GM12878 (cell line): ENCODE measurements at regions not wholly inside any gene's neighbourhood (a gene's known extent, or its start where the extent isn't known, plus 50 kb on each side); places are given as distances from the start of the nearest gene placed in this dataset.

ENCODE experiments used
- ATAC-seq: fragments of 200-7000 bp; cut with Tn5 transposase; 3 replicates; pipeline ENCODE4 v1.9.1; 2020; ENCODE audit warnings: mild to moderate bottlenecking, moderate library complexity
- BruUV-seq: library from RNA; stranded (reverse); fragments of 400-500 nt; replicated peaks from 2 replicates; lab custom pipeline; 2021; lab: Mats Ljungman, UMichigan
- CTCF ChIA-PET: fragments of 300-600 bp; sonication (Branson Sonifier 250); formaldehyde crosslinking; extraction: SDS; loops from one replicate; lab custom pipeline; 2021; ENCODE audit warnings: inconsistent platforms; lab: Yijun Ruan, JAX
- POLR2A ChIA-PET: fragments of 350-600 bp; formaldehyde crosslinking; extraction: SDS; loops from one replicate; lab custom pipeline; 2021; ENCODE audit warnings: inconsistent platforms; lab: Charles Lee
- RAD21 ChIA-PET: fragments of 300-600 bp; sonication (Branson Sonifier 250); formaldehyde crosslinking; loops from one replicate; lab custom pipeline; 2023; ENCODE audit warnings: antibody characterized with exemption; ENCODE audit not compliant: unreplicated experiment; lab: Charles Lee
- SMC1A ChIA-PET: fragments of 300-600 bp; sonication (Branson Sonifier 250); formaldehyde crosslinking; loops from one replicate; lab custom pipeline; 2023; ENCODE audit not compliant: unreplicated experiment, uncharacterized antibody; lab: Charles Lee
- DNase-seq: peaks from one replicate; pipeline ENCODE4 v3.0.0-alpha.2; 2011; ENCODE audit warnings: low read depth, low spot score
- FAIRE-seq: peaks from 3 replicates; lab custom pipeline; 2011; peaks lifted over from hg19 to GRCh38; lab: Jason Lieb, UNC
- H2AFZ ChIP-seq: 2 replicates; pipeline ENCODE4 v1.6.0; 2011; ENCODE audit warnings: low read depth, low read length, control low read depth; ENCODE audit not compliant: control insufficient read depth
- H3K27ac ChIP-seq: 2 replicates; pipeline ENCODE4 v1.5.1; 2011; ENCODE audit warnings: control low read depth; ENCODE audit not compliant: control insufficient read depth, insufficient read depth
- H3K27me3 ChIP-seq, 2 experiments: replicated peaks in 1 of 2; 2 replicates each; pipeline versions ENCODE4 v1.6.0 to v1.6.1; 2011; ENCODE audit warnings: low read length in 1 of 2; ENCODE audit not compliant: control insufficient read depth in 2 of 2, insufficient read depth in 2 of 2
- H3K36me3 ChIP-seq, 2 experiments: 2 replicates each; pipeline ENCODE4 v1.5.1; 2011; ENCODE audit warnings: low read length in 1 of 2; ENCODE audit not compliant: control insufficient read depth in 2 of 2, insufficient read depth in 2 of 2
- H3K4me1 ChIP-seq: 2 replicates; pipeline ENCODE4 v1.6.1; 2011; ENCODE audit warnings: mild to moderate bottlenecking, low read length, moderate library complexity, mixed read lengths; ENCODE audit not compliant: control insufficient read depth, insufficient read depth
- H3K4me2 ChIP-seq: 2 replicates; pipeline ENCODE4 v1.6.0; 2011; ENCODE audit warnings: control low read depth; ENCODE audit not compliant: control insufficient read depth, insufficient read depth
- H3K4me3 ChIP-seq: fragments of 200-600 bp; sonication (generic); 2 replicates; pipeline ENCODE4 v1.5.1; 2016
- H3K79me2 ChIP-seq: 2 replicates; pipeline ENCODE4 v1.6.0; 2011; ENCODE audit warnings: low read length; ENCODE audit not compliant: control insufficient read depth, insufficient read depth
- H3K9ac ChIP-seq: 2 replicates; pipeline ENCODE4 v1.8.0; 2011; ENCODE audit warnings: low read length, control low read depth, mixed read lengths; ENCODE audit not compliant: control insufficient read depth, insufficient read depth
- H3K9me3 ChIP-seq: replicated peaks from 3 replicates; pipeline ENCODE4 v1.5.1; 2011; ENCODE audit warnings: mild to moderate bottlenecking, low read length; ENCODE audit not compliant: control insufficient read depth, insufficient read depth
- H4K20me1 ChIP-seq: 2 replicates; pipeline ENCODE4 v1.6.0; 2011; ENCODE audit not compliant: control insufficient read depth, insufficient read depth
- BCL11A ChIP-seq: IDR thresholded peaks from 2 replicates; pipeline ENCODE4 v1.6.1; 2011; ENCODE audit warnings: low read depth, low read length
- CREB1 ChIP-seq: IDR thresholded peaks from 2 replicates; pipeline ENCODE4 v1.6.1; 2012; ENCODE audit warnings: low read depth, mild to moderate bottlenecking, inconsistent platforms
- E4F1 ChIP-seq: fragments of 450-650 bp; IDR thresholded peaks from 2 replicates; pipeline ENCODE4 v1.6.1; 2018; ENCODE audit warnings: borderline replicate concordance, mild to moderate bottlenecking; ENCODE audit not compliant: partially characterized antibody
- HDAC6 ChIP-seq: fragments of 200-600 bp; sonication (generic); IDR thresholded peaks from one replicate; pipeline ENCODE4 v1.8.0; 2017; ENCODE audit warnings: antibody characterized with exemption; ENCODE audit not compliant: unreplicated experiment
- NR2C1 ChIP-seq: fragments of 450-650 bp; IDR thresholded peaks from 2 replicates; pipeline ENCODE4 v1.6.1; 2017; ENCODE audit warnings: antibody characterized with exemption, mild to moderate bottlenecking, moderate library complexity
- NR2C2 ChIP-seq: IDR thresholded peaks from 2 replicates; pipeline ENCODE4 v1.6.1; 2011; ENCODE audit warnings: borderline replicate concordance, low read depth; ENCODE audit not compliant: control insufficient read depth, insufficient read length
- RB1 ChIP-seq: fragments of 450-650 bp; formaldehyde crosslinking; IDR thresholded peaks from 2 replicates; pipeline ENCODE4 v1.6.1; 2017; ENCODE audit warnings: mild to moderate bottlenecking, borderline replicate concordance
- RBBP5 ChIP-seq: fragments of 200-600 bp; sonication (generic); conservative IDR thresholded peaks from 2 replicates; pipeline ENCODE4 v1.6.1; 2016
- SRF ChIP-seq, 2 experiments: IDR thresholded peaks; 2 replicates each; pipeline ENCODE4 v1.6.1; 2011; ENCODE audit warnings: low read depth in 2 of 2, low read length in 2 of 2, mild to moderate bottlenecking in 1 of 2, moderate library complexity in 1 of 2
- TCF12 ChIP-seq: IDR thresholded peaks from 2 replicates; pipeline ENCODE4 v1.6.1; 2011; ENCODE audit warnings: low read depth, mild to moderate bottlenecking, low read length
- ZNF207 ChIP-seq: fragments of 450-650 bp; IDR thresholded peaks from 2 replicates; pipeline ENCODE4 v1.6.1; 2014; ENCODE audit warnings: antibody characterized with exemption, mild to moderate bottlenecking, borderline replicate concordance
- WGBS: methylation state at CpG from one replicate; pipeline ENCODE4 v1.1.6; 2016; ENCODE audit warnings: low lambda C conversion rate; ENCODE audit not compliant: insufficient replicate concordance, insufficient coverage; ENCODE audit errors: missing lambda C conversion rate; 5-methylcytosine and 5-hydroxymethylcytosine counted together
- in situ Hi-C: fragments of 300-500 bp; cut with MboI; formaldehyde crosslinking; loops from 9 replicates; pipeline ENCODE4 v1.14.3; 2018; ENCODE audit warnings: mixed read lengths
- intact Hi-C: fragments of 100-400 bp; cut with micrococcal nuclease; formaldehyde crosslinking; loops from one replicate; pipeline ENCODE4 v1.14.2; 2022; ENCODE audit not compliant: unreplicated experiment
- TF ChIP-seq, protein P1 (sequence below): fragments of 450-650 bp; IDR thresholded peaks from 2 replicates; pipeline ENCODE4 v1.6.1; 2017; ENCODE audit warnings: mild to moderate bottlenecking, low read depth, inconsistent platforms; ENCODE audit not compliant: poor library complexity, severe bottlenecking

DNA sequence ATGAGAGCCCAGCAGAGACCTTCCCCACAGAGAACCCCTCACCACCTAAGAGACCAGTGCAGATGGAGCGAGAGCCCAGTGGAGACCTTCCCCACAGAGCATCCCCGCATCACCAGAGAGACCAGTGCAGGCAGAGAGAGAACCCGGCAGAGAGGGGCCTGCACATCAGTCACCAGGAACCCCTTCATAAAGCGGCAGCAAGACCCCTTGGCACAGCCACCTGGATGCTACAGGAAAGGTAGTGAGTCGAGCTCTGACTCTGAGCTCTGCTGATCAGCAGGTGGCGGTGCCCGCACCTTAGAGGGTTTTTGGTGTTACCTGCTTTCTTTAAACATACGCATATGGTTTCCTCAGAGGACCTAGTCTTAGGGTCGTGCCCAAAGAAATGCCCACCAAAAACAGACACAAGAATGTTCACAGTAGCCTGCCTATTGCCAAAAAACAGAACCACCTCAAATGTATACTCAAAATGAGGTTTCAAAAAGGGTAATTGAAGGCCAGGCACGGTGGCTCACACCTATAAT lies 678.7 kb downstream of the BRD1 start:
- ATAC-seq (no peak), DNase-seq (no peak), FAIRE-seq (no peak)
- H2AFZ ChIP-seq = no peak overlapping the region
- CTCF ChIA-PET = no interaction called here
- in situ Hi-C loops (no loop called here), intact Hi-C loops (no loop called here)
- H3K9me3 ChIP-seq = no peaks in the 10 kb centered on the region; the same call in 2 of the 3 replicates
- H3K4me3 ChIP-seq = no peak overlapping the region
- no peak overlapping the region for H3K27ac ChIP-seq
- no peaks in the 10 kb centered on the region for H3K79me2 ChIP-seq
- SMC1A ChIA-PET = no interaction called here
- POLR2A ChIA-PET = no interaction called here
- H3K4me2 ChIP-seq = no peak overlapping the region
- H3K9ac ChIP-seq = no peak overlapping the region
- no TSS peak for BruUV-seq
- no peaks in the 10 kb centered on the region for H4K20me1 ChIP-seq
- H3K4me1 ChIP-seq = no peaks in the 10 kb centered on the region
- TF ChIP-seq RBBP5 (no peak), BCL11A (no peak), ZNF207 (no peak)
- RAD21 ChIA-PET = no interaction called here
- no peaks in the 10 kb centered on the region for H3K36me3 ChIP-seq
- no peaks in the 10 kb centered on the region for H3K27me3 ChIP-seq
- WGBS = 28% methylated on average over 10 of the region's 10 CpGs

- intact Hi-C loops = no loop called here
- in situ Hi-C loops = no loop called here
- no peak overlapping the region for H3K4me2 ChIP-seq
- H3K4me3 ChIP-seq = no peak overlapping the region
- H3K79me2 ChIP-seq = no peaks in the 10 kb centered on the region
- no peaks in the 10 kb centered on the region for H3K4me1 ChIP-seq
- H3K9ac ChIP-seq = no peak overlapping the region
- RAD21 ChIA-PET = no interaction called here
- BruUV-seq = no TSS peak
- WGBS = 24% methylated on average over 15 of the region's 15 CpGs
- SMC1A ChIA-PET = no interaction called here
- ATAC-seq (no peak), FAIRE-seq (no peak), DNase-seq (no peak)
- no peaks in the 10 kb centered on the region for H3K27me3 ChIP-seq
- POLR2A ChIA-PET = no interaction called here
- no peaks in the 10 kb centered on the region; the same call in 2 of the 3 replicates for H3K9me3 ChIP-seq
- no peaks in the 10 kb centered on the region for H3K36me3 ChIP-seq
- H3K27ac ChIP-seq = no peak overlapping the region
- H2AFZ ChIP-seq = no peak overlapping the region
- no peaks in the 10 kb centered on the region for H4K20me1 ChIP-seq
- CTCF ChIA-PET = no interaction called here
- TF ChIP-seq RB1 = no peak
- no peak for TF ChIP-seq E4F1
- TF ChIP-seq, protein P1, sequence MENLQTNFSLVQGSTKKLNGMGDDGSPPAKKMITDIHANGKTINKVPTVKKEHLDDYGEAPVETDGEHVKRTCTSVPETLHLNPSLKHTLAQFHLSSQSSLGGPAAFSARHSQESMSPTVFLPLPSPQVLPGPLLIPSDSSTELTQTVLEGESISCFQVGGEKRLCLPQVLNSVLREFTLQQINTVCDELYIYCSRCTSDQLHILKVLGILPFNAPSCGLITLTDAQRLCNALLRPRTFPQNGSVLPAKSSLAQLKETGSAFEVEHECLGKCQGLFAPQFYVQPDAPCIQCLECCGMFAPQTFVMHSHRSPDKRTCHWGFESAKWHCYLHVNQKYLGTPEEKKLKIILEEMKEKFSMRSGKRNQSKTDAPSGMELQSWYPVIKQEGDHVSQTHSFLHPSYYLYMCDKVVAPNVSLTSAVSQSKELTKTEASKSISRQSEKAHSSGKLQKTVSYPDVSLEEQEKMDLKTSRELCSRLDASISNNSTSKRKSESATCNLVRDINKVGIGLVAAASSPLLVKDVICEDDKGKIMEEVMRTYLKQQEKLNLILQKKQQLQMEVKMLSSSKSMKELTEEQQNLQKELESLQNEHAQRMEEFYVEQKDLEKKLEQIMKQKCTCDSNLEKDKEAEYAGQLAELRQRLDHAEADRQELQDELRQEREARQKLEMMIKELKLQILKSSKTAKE = no peak
- TF ChIP-seq CREB1 = no peak
- TF ChIP-seq HDAC6 = no peak
- no peak for TF ChIP-seq TCF12
- no peak for TF ChIP-seq SRF (IDR thresholded peaks at IDR 0.05; ENCODE audit: low read depth in 2 of 2, low read length in 2 of 2)
- TF ChIP-seq NR2C2 = no peak
- no peak for TF ChIP-seq NR2C1
These were observed 680.0 kb downstream of the BRD1 start for GRCh38 chr22:49147617-49148175.
